ENCODE measurements at regions not wholly inside any gene's neighbourhood (a gene's known extent, or its start where the extent isn't known, plus 50 kb on each side); places are given as distances from the start of the nearest gene placed in this dataset.

DNA sequence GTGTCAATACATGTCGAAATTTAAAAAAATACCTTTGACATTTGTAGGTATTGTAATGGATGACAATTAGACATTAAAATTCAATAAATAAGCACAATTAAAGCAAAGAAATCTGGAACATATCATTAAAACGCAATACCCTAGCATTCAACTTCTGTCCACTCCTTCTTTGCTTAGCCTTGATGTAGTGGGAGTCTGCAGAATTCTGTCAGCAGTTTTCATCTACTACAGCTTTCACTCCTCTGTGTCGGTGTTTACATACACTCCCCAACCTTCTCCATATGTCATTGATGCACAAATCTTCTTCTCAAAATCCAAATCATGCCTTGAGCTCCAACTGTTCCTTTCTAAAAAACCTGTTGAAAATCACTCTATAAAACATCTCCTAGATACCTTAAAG, 1380.6 kb downstream of the DSC3 start:
- FAIRE-seq: no peak
- Histone ChIP-seq H3K4me1 (ENCODE audit: control insufficient read depth in 2 of 3, insufficient read depth in 2 of 3, low read depth in 1 of 3, low read length in 3 of 3) (no peaks in the 10 kb centered on the region), H3K9ac (ENCODE audit: low read length in 3 of 3) (no peak overlapping the region), H3K36me3 (ENCODE audit: control insufficient read depth in 2 of 3, insufficient read depth in 3 of 3, low read length in 3 of 3) (no peaks in the 10 kb centered on the region), H3K9me3 (ENCODE audit: control insufficient read depth in 2 of 3, insufficient read depth in 1 of 3, low read length in 3 of 3) (no peaks in the 10 kb centered on the region), H3K27ac (ENCODE audit: low read depth in 2 of 2, low read length in 2 of 2) (no peak overlapping the region), H3K4me3 (ENCODE audit: low read length in 3 of 3) (no peak overlapping the region), H3K27me3 (ENCODE audit: control insufficient read depth, insufficient read depth, low read length) (no peaks in the 10 kb centered on the region)
- no peak for TF ChIP-seq CTCF (IDR thresholded peaks at IDR 0.05; ENCODE audit: borderline replicate concordance, extremely low read depth, insufficient read depth)
- intact Hi-C loops (cut with DNase I): no loop called here
- DNase-seq: peak in 1 of 5 donors; percentile 6

- no peaks in the 10 kb centered on the region for H3K27me3 ChIP-seq (ENCODE audit: control insufficient read depth, insufficient read depth, low read length)
- TF ChIP-seq CTCF (IDR thresholded peaks at IDR 0.05; ENCODE audit: borderline replicate concordance, extremely low read depth, insufficient read depth): no peak
- FAIRE-seq: no peak
- H3K36me3 ChIP-seq (ENCODE audit: control insufficient read depth in 2 of 3, insufficient read depth in 3 of 3, low read length in 3 of 3): no peaks in the 10 kb centered on the region
- DNase-seq: no peak
- no peaks in the 10 kb centered on the region for H3K9me3 ChIP-seq (ENCODE audit: control insufficient read depth in 2 of 3, insufficient read depth in 1 of 3, low read length in 3 of 3)
- no peak overlapping the region for H3K9ac ChIP-seq (ENCODE audit: low read length in 3 of 3)
- intact Hi-C loops (cut with DNase I): no loop called here
- H3K4me1 ChIP-seq (ENCODE audit: control insufficient read depth in 2 of 3, insufficient read depth in 2 of 3, low read depth in 1 of 3, low read length in 3 of 3): no peaks in the 10 kb centered on the region
- no peak overlapping the region for H3K4me3 ChIP-seq (ENCODE audit: low read length in 3 of 3)
- no peak overlapping the region for H3K27ac ChIP-seq (ENCODE audit: low read depth in 2 of 2, low read length in 2 of 2)
Measured at GRCh38 chr18:29660777-29661176, 1381.8 kb downstream of the DSC3 start.

GRCh38 chr18:29653671-29654215, 1388.8 kb downstream of the DSC3 start:
- no peaks in the 10 kb centered on the region for H3K9me3 ChIP-seq (ENCODE audit: control insufficient read depth in 2 of 3, insufficient read depth in 1 of 3, low read length in 3 of 3)
- intact Hi-C loops (cut with DNase I): no loop called here
- no peak overlapping the region for H3K4me3 ChIP-seq (ENCODE audit: low read length in 3 of 3)
- H3K27me3 ChIP-seq (ENCODE audit: control insufficient read depth, insufficient read depth, low read length): no peaks in the 10 kb centered on the region
- TF ChIP-seq CTCF (IDR thresholded peaks at IDR 0.05; ENCODE audit: borderline replicate concordance, extremely low read depth, insufficient read depth): no peak
- no peak overlapping the region for H3K9ac ChIP-seq (ENCODE audit: low read length in 3 of 3)
- no peak for DNase-seq
- no peaks in the 10 kb centered on the region for H3K36me3 ChIP-seq (ENCODE audit: control insufficient read depth in 2 of 3, insufficient read depth in 3 of 3, low read length in 3 of 3)
- H3K4me1 ChIP-seq (ENCODE audit: control insufficient read depth in 2 of 3, insufficient read depth in 2 of 3, low read depth in 1 of 3, low read length in 3 of 3): no peaks in the 10 kb centered on the region
- no peak overlapping the region for H3K27ac ChIP-seq (ENCODE audit: low read depth in 2 of 2, low read length in 2 of 2)
- no peak for FAIRE-seq

GRCh38 chr18:29652797-29653196, 1389.7 kb downstream of the DSC3 start:
- Histone ChIP-seq H3K27me3 (ENCODE audit: control insufficient read depth, insufficient read depth, low read length) (no peaks in the 10 kb centered on the region), H3K36me3 (ENCODE audit: control insufficient read depth in 2 of 3, insufficient read depth in 3 of 3, low read length in 3 of 3) (no peaks in the 10 kb centered on the region), H3K4me3 (ENCODE audit: low read length in 3 of 3) (no peak overlapping the region), H3K27ac (ENCODE audit: low read depth in 2 of 2, low read length in 2 of 2) (no peak overlapping the region), H3K9ac (ENCODE audit: low read length in 3 of 3) (no peak overlapping the region), H3K4me1 (ENCODE audit: control insufficient read depth in 2 of 3, insufficient read depth in 2 of 3, low read depth in 1 of 3, low read length in 3 of 3) (no peaks in the 10 kb centered on the region), H3K9me3 (ENCODE audit: control insufficient read depth in 2 of 3, insufficient read depth in 1 of 3, low read length in 3 of 3) (no peaks in the 10 kb centered on the region)
- no peak for TF ChIP-seq CTCF (IDR thresholded peaks at IDR 0.05; ENCODE audit: borderline replicate concordance, extremely low read depth, insufficient read depth)
- intact Hi-C loops (cut with DNase I): no loop called here
- FAIRE-seq (no peak), DNase-seq (no peak)
